Left lung (tissue), 4 donors: ENCODE measurements at regions not wholly inside any gene's neighbourhood (a gene's known extent, or its start where the extent isn't known, plus 50 kb on each side); places are given as distances from the start of the nearest gene placed in this dataset.
"Not testable (repeated sequence)": the region's sequence is repeated elsewhere in the genome, so short reads cannot be mapped to it uniquely, and the experiment has no call there.

ENCODE experiments used
- ATAC-seq: fragments of 200-7000 bp; cut with Tn5 transposase; one replicate; pipeline ENCODE4 v1.9.1; 2020; ENCODE audit warnings: moderate library complexity
- DNase-seq, 4 donors: peaks; one replicate each; pipeline ENCODE4 v3.0.0-alpha.2; 2013 to 2020
- H3K27ac ChIP-seq, 2 donors: fragments of 200-600 bp; sonication (generic) in 1 of 2; one replicate each; pipeline versions ENCODE4 v1.5.0 to v1.8.0; 2020 to 2021
- H3K27me3 ChIP-seq, 2 donors: fragments of 200-600 bp; sonication (generic) in 1 of 2; one replicate each; pipeline versions ENCODE4 v1.5.0 to v1.8.0; 2020 to 2021
- H3K36me3 ChIP-seq, 2 donors: fragments of 200-600 bp; sonication (generic) in 1 of 2; one replicate each; pipeline versions ENCODE4 v1.5.0 to v1.8.0; 2020 to 2021
- H3K4me1 ChIP-seq, 2 donors: fragments of 200-600 bp; one replicate each; pipeline ENCODE4 v1.8.0; 2021
- H3K4me3 ChIP-seq, 2 donors: fragments of 200-600 bp; sonication (generic) in 1 of 2; one replicate each; pipeline versions ENCODE4 v1.5.0 to v1.8.0; 2020 to 2021; ENCODE audit warnings: mild to moderate bottlenecking in 1 of 2
- H3K9me3 ChIP-seq, 2 donors: fragments of 200-600 bp; sonication (generic) in 1 of 2; one replicate each; pipeline versions ENCODE4 v1.5.0 to v1.8.0; 2020 to 2021
- CTCF ChIP-seq, 2 donors: fragments of 200-600 bp; sonication (generic) in 1 of 2; IDR thresholded peaks; one replicate each; pipeline versions ENCODE4 v1.5.0 to v1.8.0; 2021; ENCODE audit warnings: antibody characterized with exemption in 2 of 2
- intact Hi-C, 2 donors: fragments of 100-400 bp; cut with DNase I; formaldehyde crosslinking; loops; one replicate each; pipeline versions ENCODE4 v1.11.2 to v1.14.2; 2022
- donor health status: DM: no; HTN: yes; CAD: no.
- donor health status: DM: no; HTN: no; CAD: no.

- intact Hi-C loops = no loop called here
- ATAC-seq = no peak
- H3K36me3 ChIP-seq = no peaks in the 10 kb centered on the region
These were observed 216.8 kb upstream of the CXADR start for GRCh38 chr21:17295997-17296396.

GRCh38 chr21:17299576-17299975 lies 213.3 kb upstream of the CXADR start:
- ATAC-seq, H3K27me3 ChIP-seq, H3K36me3 ChIP-seq, H3K4me1 ChIP-seq, DNase-seq, intact Hi-C loops, H3K4me3 ChIP-seq, H3K27ac ChIP-seq: not testable (repeated sequence)
- peaks cover 0 to 48% of the 10 kb centered on the region in 2 donors for H3K9me3 ChIP-seq

More at GRCh38 chr21:17295997-17296396, 216.8 kb upstream of the CXADR start:
- H3K9me3 ChIP-seq = peaks cover 0 to 41% of the 10 kb centered on the region in 2 donors
- no peak overlapping the region for H3K27ac ChIP-seq
- H3K4me3 ChIP-seq = no peak overlapping the region
- H3K4me1 ChIP-seq = no peaks in the 10 kb centered on the region
- no peaks in the 10 kb centered on the region for H3K27me3 ChIP-seq
- DNase-seq = no peak
- TF ChIP-seq CTCF (IDR thresholded peaks at IDR 0.05) = no peak

DNA sequence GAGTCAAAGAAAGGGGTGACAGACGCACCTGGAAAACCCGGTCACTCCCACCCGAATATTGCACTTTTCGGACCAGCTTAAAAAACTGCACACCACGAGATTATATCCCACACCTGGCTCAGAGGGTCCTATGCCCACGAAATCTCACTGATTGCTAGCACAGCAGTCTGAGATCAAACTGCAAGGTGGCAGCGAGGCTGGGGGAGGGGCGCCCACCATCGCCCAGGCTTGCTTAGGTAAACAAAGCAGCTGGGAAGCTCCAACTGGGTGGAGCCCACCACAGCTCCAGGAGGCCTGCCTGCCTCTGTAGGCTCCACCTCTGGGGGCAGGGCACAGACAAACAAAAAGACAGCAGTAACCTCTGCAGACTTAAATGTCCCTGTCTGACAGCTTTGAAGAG lies 185.1 kb upstream of the CXADR start:
- H3K36me3 ChIP-seq, ATAC-seq, intact Hi-C loops, DNase-seq, H3K4me3 ChIP-seq, H3K27me3 ChIP-seq, H3K27ac ChIP-seq, H3K4me1 ChIP-seq: not testable (repeated sequence)
- peaks cover 0 to 21% of the 10 kb centered on the region in 2 donors for H3K9me3 ChIP-seq

GRCh38 chr21:17334484-17334883 lies 178.4 kb upstream of the CXADR start:
- Histone ChIP-seq H3K36me3 (no peaks in the 10 kb centered on the region), H3K9me3 (peaks cover 0 to 2% of the 10 kb centered on the region in 2 donors), H3K4me1 (no peaks in the 10 kb centered on the region), H3K27ac (no peak overlapping the region), H3K27me3 (no peaks in the 10 kb centered on the region), H3K4me3 (no peak overlapping the region)
- intact Hi-C loops = no loop called here
- DNase-seq (no peak), ATAC-seq (no peak)
- no peak for TF ChIP-seq CTCF (IDR thresholded peaks at IDR 0.05)

DNA sequence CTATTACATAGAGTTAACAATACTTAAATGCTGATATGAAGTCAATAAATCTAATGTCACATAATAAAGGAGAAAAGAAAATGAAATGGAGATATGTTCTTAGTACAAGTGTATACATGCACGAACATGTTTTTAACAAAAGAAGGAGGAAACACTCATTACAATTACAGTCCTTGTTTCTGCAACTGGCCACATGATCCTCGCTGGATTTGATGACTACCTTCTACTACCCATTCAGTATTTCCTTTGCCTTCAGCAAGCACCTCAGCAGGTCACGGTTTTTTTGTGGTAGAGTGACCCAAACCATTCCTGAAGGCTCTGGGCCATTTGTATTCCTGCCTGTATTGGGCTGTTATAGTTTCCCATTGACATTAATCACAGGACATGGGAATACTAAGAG lies 172.8 kb upstream of the CXADR start:
- H3K9me3 ChIP-seq = peaks cover 0 to 40% of the 10 kb centered on the region in 2 donors
- TF ChIP-seq CTCF (IDR thresholded peaks at IDR 0.05) = no peak
- H3K27me3 ChIP-seq = no peaks in the 10 kb centered on the region
- H3K27ac ChIP-seq = no peak overlapping the region
- no peak for DNase-seq
- no peak for ATAC-seq
- intact Hi-C loops = no loop called here
- H3K36me3 ChIP-seq = no peaks in the 10 kb centered on the region
- H3K4me3 ChIP-seq = no peak overlapping the region
- no peaks in the 10 kb centered on the region for H3K4me1 ChIP-seq

- H3K27ac ChIP-seq = no peak overlapping the region
- no peak for DNase-seq
- H3K4me1 ChIP-seq = no peaks in the 10 kb centered on the region
- H3K36me3 ChIP-seq = no peaks in the 10 kb centered on the region
- H3K9me3 ChIP-seq = peaks cover 0 to 38% of the 10 kb centered on the region in 2 donors
- no peak overlapping the region for H3K4me3 ChIP-seq
- H3K27me3 ChIP-seq = no peaks in the 10 kb centered on the region
- intact Hi-C loops = no loop called here
- TF ChIP-seq CTCF (IDR thresholded peaks at IDR 0.05) = no peak
- no peak for ATAC-seq
These were observed 169.8 kb upstream of the CXADR start for GRCh38 chr21:17343055-17343454.
